ENCODE measurements at regions not wholly inside any gene's neighbourhood (a gene's known extent, or its start where the extent isn't known, plus 50 kb on each side); places are given as distances from the start of the nearest gene placed in this dataset.

DNA sequence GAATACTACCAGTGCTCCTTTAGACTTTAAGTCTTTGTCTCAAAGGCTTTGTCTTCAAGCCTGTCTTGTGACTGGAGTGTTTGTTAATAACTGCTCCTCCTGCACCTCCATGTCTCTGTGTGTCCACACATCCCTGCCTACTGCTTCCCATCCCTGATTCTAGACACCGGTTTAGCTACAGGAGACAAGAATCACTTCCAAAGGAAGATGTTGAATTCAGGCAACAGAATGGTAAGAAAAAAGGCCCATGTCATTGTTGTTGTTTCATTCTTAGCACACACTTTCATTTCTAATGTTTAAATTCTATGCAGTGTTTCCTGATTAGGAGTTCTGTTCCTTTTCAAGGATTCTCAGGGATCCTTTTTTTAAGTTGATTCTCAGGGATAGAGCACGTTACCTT is 293.6 kb upstream of the STXBP5 start:
- Histone ChIP-seq H3K4me3 (replicated peaks; ENCODE audit: insufficient read depth, low read length) (no peak overlapping the region), H3K27ac (replicated peaks) (no peak overlapping the region), H3K27me3 (ENCODE audit: insufficient read depth, poor library complexity, severe bottlenecking) (no peaks in the 10 kb centered on the region)
- no peak for DNase-seq (ENCODE audit: low read depth in 1 of 2, low spot score in 1 of 2)
- TF ChIP-seq, protein P1, sequence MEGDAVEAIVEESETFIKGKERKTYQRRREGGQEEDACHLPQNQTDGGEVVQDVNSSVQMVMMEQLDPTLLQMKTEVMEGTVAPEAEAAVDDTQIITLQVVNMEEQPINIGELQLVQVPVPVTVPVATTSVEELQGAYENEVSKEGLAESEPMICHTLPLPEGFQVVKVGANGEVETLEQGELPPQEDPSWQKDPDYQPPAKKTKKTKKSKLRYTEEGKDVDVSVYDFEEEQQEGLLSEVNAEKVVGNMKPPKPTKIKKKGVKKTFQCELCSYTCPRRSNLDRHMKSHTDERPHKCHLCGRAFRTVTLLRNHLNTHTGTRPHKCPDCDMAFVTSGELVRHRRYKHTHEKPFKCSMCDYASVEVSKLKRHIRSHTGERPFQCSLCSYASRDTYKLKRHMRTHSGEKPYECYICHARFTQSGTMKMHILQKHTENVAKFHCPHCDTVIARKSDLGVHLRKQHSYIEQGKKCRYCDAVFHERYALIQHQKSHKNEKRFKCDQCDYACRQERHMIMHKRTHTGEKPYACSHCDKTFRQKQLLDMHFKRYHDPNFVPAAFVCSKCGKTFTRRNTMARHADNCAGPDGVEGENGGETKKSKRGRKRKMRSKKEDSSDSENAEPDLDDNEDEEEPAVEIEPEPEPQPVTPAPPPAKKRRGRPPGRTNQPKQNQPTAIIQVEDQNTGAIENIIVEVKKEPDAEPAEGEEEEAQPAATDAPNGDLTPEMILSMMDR (IDR thresholded peaks at IDR 0.05; ENCODE audit: insufficient read depth, low read length): no peak
- no peak for TF ChIP-seq SPI1 (IDR thresholded peaks at IDR 0.05; ENCODE audit: borderline replicate concordance, low read depth)
- TF ChIP-seq, protein P2, sequence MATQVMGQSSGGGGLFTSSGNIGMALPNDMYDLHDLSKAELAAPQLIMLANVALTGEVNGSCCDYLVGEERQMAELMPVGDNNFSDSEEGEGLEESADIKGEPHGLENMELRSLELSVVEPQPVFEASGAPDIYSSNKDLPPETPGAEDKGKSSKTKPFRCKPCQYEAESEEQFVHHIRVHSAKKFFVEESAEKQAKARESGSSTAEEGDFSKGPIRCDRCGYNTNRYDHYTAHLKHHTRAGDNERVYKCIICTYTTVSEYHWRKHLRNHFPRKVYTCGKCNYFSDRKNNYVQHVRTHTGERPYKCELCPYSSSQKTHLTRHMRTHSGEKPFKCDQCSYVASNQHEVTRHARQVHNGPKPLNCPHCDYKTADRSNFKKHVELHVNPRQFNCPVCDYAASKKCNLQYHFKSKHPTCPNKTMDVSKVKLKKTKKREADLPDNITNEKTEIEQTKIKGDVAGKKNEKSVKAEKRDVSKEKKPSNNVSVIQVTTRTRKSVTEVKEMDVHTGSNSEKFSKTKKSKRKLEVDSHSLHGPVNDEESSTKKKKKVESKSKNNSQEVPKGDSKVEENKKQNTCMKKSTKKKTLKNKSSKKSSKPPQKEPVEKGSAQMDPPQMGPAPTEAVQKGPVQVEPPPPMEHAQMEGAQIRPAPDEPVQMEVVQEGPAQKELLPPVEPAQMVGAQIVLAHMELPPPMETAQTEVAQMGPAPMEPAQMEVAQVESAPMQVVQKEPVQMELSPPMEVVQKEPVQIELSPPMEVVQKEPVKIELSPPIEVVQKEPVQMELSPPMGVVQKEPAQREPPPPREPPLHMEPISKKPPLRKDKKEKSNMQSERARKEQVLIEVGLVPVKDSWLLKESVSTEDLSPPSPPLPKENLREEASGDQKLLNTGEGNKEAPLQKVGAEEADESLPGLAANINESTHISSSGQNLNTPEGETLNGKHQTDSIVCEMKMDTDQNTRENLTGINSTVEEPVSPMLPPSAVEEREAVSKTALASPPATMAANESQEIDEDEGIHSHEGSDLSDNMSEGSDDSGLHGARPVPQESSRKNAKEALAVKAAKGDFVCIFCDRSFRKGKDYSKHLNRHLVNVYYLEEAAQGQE (IDR thresholded peaks at IDR 0.05; ENCODE audit: insufficient replicate concordance, low read depth): no peak
- TF ChIP-seq POLR2AphosphoS5 (IDR thresholded peaks at IDR 0.05; ENCODE audit: low read depth): no peak
- TF ChIP-seq GABPA (IDR thresholded peaks at IDR 0.05; ENCODE audit: low read depth): no peak

DNA sequence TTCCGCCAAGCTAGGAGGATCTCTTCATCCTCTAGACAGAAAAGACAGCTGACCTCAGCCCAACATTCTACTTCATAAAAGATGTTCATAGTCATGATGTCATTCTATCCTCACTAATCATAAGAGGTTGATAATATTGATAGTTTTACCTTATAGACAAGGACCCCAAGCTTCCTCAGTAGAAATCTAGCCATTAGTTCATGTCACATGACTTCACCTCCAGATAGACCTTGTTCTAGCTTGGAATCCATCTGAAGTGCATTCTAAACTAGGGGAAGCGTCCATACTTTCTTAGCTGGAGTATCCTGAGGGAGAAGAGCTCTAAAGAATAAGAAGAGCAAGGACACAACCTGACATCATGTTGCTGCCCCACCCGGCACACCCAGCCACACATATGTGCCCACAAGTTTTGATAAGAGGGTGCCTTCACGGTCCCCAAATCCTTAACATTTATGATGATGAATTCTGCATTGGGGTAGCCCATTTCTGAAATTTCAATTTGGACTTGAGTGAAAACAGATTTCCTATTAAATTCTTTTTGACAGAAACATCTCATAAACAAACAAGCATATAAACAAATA is 292.5 kb upstream of the STXBP5 start:
- Histone ChIP-seq H3K27me3 (ENCODE audit: insufficient read depth, poor library complexity, severe bottlenecking) (no peaks in the 10 kb centered on the region), H3K4me3 (replicated peaks; ENCODE audit: insufficient read depth, low read length) (no peak overlapping the region), H3K27ac (replicated peaks) (no peak overlapping the region)
- no peak for DNase-seq (ENCODE audit: low read depth in 1 of 2, low spot score in 1 of 2)
- TF ChIP-seq, protein P1 (IDR thresholded peaks at IDR 0.05; ENCODE audit: insufficient read depth, low read length): no peak
- TF ChIP-seq GABPA (IDR thresholded peaks at IDR 0.05; ENCODE audit: low read depth) (no peak), SPI1 (IDR thresholded peaks at IDR 0.05; ENCODE audit: borderline replicate concordance, low read depth) (no peak), POLR2AphosphoS5 (IDR thresholded peaks at IDR 0.05; ENCODE audit: low read depth) (no peak)
- TF ChIP-seq, protein P2 (IDR thresholded peaks at IDR 0.05; ENCODE audit: insufficient replicate concordance, low read depth): no peak

DNA sequence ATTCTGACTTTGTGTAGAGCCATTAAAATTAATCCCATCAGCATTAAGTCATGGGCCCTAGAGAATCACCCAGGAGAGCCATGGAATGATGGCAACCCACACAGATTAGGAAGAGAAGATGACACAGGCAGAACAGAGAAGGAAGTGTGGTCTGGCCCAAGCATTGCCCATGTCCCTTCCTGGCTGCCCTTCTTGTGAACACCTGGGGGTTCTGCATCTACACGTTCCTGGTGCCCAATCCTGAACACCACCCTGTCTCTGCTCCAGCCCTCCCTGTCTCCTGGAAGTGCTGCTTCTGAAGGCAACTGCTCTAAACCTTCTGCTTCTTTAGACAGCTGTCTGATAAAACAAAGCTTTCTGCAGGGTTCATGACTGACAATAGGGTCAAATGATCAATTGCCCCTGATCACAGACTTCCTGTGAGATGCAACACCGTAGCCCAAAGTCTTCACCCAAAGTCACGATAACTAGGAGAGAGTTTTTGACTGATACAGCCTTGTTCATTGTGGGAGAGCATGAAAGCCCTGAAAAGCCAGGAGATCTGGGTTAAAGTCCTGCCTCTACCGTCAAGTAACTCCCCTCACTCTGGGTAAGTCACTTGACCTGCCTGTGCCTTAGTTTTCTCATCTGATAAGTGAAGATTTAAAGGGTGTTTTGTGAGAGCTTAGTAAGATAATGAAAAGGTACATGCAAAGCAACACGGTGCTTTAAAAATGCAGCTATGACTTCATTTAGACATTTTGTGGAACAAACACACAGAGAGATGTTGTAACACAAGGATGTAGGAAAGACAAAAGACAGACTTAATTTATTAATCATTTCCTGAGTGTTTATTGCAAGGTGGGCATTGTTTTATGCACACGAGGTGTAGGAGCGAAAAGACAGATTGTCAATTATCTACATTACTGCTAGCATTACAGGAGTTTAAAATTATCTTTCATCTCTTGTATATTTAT is 291.2 kb upstream of the STXBP5 start:
- Histone ChIP-seq H3K4me3 (replicated peaks; ENCODE audit: insufficient read depth, low read length) (no peak overlapping the region), H3K27ac (replicated peaks) (peak overlapping the region; percentile 51), H3K27me3 (ENCODE audit: insufficient read depth, poor library complexity, severe bottlenecking) (no peaks in the 10 kb centered on the region)
- peak in 1 of 2 experiments; percentile 22 for DNase-seq (ENCODE audit: low read depth in 1 of 2, low spot score in 1 of 2)
- TF ChIP-seq POLR2AphosphoS5 (IDR thresholded peaks at IDR 0.05; ENCODE audit: low read depth) (no peak), SPI1 (IDR thresholded peaks at IDR 0.05; ENCODE audit: borderline replicate concordance, low read depth) (no peak), GABPA (IDR thresholded peaks at IDR 0.05; ENCODE audit: low read depth) (no peak)
- TF ChIP-seq, protein P2 (IDR thresholded peaks at IDR 0.05; ENCODE audit: insufficient replicate concordance, low read depth): no peak
- TF ChIP-seq, protein P1 (IDR thresholded peaks at IDR 0.05; ENCODE audit: insufficient read depth, low read length): no peak
